Glomerular endothelial cell (primary cell): ENCODE measurements at regions not wholly inside any gene's neighbourhood (a gene's known extent, or its start where the extent isn't known, plus 50 kb on each side); places are given as distances from the start of the nearest gene placed in this dataset.

Experiments used
- DNase-seq: peaks from one replicate; pipeline ENCODE4 v3.0.0-alpha.2; 2011; ENCODE audit warnings: low read depth, low spot score; ENCODE audit errors: extremely low read depth

DNA sequence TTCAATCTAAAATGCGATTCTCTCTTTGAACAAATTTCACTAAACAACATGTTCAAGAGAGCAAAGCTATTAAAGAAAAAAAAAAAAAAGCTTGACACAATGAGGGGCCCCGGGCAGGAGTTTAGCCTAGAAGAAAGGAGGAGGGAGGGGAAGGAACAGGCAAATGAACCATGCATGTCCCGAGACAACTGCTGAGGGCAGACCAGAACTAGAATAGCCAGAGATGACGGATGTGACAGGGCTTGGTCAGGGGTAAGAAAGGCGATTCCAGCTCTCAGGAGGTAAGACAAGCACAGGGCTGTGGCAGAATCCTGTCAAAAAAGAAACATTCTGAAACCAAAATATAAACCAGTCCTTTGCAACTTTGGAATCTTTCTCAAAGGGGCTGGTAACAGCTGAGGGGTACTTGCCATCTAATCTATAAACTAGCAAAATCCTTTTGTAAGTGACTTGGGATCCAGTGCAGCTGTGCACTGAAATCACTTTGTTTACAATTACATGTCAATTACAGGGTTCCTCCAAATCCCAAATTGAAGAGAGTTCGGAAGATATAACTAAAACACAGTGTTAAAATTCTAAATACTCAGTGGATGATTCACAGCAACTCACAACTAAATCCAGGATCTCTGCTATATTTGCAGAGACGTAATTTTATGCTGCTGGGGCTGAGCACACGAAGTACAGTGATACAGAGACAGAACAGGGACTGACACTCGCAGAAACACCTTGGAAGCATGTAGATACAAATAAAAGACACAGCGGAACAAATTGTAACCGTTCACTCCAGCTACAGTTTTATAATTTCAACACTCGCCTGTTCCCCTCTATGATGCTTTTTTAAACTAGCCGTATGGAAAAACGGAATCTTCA lies 567.4 kb upstream of the ZFHX3 start:
- no peak for DNase-seq

DNA sequence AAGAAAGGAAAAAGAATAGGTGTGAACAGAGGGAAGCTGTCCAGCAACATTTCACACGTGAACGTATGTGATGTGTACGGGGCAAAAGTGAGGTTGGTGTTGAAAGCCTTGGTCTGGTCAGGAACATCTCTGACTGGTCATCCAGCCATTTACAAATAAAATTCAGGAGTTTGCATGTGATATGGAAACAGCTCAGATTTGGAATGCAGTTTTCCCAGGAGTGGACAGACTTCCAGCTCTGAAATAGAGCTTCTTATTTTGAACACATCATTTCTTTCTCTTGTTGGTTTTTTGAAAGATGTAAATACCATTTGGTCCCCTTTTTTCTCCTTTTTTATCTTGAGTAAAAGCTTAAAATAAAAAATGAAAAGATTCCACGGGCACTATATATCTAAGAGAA lies 566.2 kb upstream of the ZFHX3 start:
- no peak for DNase-seq

DNA sequence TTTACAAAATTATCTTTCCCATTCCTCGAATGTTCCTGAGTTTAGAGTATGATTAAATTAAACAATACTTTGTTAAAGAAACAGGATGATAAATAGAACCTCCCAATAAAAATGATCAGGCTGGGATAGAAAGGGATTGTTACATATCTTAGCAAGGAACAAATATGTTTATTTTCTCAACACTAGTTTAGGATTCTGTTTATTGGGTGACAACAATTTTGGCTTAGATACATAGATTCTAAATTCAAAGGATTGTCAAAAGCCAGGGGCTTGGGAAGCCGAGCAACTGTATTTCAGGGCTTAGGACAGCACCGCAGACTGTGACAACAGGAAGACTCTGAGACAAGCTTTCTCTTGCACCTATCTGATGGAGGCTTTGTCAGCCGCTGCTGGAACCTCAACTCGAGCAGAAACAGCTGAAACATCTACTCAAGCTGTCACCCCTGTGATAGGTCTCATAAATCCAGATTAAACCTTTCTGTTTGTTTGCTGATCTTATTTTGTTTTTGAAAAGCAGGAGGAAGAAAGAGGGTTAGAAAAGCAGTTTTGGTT lies 562.8 kb upstream of the ZFHX3 start:
- no peak for DNase-seq

- no peak for DNase-seq
Measured at GRCh38 chr16:73610160-73610559, 562.2 kb upstream of the ZFHX3 start.

- DNase-seq, result no peak
Measured at GRCh38 chr16:73608911-73609310, 561.0 kb upstream of the ZFHX3 start.

DNA sequence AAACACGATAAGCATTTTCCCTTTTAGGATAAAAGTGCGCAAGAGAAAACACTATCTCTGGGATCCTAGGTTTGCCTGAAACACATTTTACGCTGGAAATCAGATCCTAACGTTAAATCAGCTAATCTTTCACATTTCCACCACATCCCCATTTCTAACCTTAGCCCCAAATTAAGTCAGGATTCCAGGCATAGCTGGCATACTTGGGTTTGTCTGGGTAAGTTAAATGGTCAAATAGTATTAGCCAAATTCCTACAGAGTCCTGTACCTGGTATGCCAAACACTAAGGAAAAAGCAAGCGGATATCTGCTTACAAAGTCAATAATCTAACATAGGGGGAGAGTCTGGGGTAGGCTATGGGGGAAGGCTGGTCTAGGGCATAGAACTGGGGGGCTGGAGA lies 557.4 kb upstream of the ZFHX3 start:
- no peak for DNase-seq

GRCh38 chr16:73601911-73602310 lies 554.0 kb upstream of the ZFHX3 start:
- no peak for DNase-seq

DNA sequence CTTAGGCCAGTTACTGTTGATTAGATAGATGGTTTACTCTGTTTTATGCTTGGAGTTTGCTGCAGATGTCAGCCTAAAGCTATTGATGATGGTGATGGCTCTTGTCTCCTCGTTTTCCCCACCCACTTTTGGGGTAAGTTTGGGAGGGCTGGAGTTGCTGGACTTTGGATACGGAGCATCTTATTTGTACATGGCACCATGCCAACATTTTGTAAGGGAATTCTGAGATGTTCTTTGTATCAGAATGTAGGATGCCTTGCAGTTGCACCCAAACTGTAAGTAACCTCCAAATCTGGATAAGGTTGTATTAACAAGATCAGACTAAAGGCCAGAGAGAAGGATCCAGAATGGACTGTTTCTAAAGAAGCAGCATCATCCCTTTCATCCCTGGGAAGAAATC lies 551.9 kb upstream of the ZFHX3 start:
- DNase-seq, result no peak

GRCh38 chr16:73599351-73599750 lies 551.4 kb upstream of the ZFHX3 start:
- no peak for DNase-seq

- DNase-seq, result no peak
Measured at GRCh38 chr16:73584157-73584556, 536.2 kb upstream of the ZFHX3 start.

GRCh38 chr16:73572135-73572828 lies 524.4 kb upstream of the ZFHX3 start:
- no peak for DNase-seq

DNA sequence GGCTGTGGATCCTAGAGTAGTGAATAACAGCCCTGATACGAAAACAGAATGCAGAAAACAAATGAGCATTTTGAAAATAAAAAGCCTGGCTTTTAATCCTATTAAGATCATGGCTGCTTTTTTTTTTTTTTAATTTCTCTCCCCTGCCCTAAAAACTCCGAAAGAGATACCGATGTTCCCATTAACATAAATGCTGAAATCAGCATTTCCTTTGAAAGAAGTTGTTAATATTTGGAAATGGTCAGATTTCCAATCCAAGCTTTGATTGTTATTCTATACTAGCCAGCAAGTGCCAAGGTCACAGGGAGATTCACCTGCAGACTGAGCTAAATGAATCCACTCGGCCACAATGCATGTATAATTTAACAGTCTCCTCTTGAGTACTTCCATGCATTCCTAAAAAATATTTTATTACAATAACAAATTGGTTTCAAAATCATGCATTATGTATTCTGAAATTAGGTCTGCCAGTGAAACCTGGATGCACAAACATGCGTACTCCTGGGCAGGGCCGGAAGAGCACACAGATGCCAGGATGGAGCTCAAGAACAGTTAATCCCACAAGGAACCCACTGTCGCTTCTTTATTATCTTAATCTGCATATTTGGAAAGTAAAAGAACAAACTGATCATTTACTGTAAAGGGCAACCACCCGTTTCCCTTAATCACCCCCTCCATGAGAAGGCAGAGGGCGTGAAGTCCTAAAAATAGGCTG lies 521.5 kb upstream of the ZFHX3 start:
- DNase-seq, result no peak

DNA sequence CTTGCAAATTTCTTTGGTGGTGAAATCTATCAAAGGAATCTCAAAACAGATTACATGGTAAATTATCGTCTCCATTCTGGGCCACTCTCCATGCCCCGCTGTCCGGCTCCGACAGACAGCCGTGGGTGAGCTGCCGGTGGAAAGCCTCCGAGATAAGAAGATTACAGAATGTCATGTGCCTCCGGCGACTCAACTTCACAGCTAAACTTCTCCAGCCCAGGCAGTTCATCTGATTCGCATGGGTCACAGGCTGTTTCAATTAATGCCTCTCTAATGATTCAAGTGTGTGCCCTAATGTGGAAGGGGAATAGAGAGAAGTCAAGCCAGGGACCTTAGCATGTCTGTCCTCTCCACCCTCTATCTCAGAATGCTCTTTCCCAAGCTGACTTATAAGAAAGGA lies 520.8 kb upstream of the ZFHX3 start:
- no peak for DNase-seq

- no peak for DNase-seq
Measured at GRCh38 chr16:73565925-73566324, 518.0 kb upstream of the ZFHX3 start.

- DNase-seq, result no peak
Measured at GRCh38 chr16:73565263-73565662, 517.3 kb upstream of the ZFHX3 start.

DNA sequence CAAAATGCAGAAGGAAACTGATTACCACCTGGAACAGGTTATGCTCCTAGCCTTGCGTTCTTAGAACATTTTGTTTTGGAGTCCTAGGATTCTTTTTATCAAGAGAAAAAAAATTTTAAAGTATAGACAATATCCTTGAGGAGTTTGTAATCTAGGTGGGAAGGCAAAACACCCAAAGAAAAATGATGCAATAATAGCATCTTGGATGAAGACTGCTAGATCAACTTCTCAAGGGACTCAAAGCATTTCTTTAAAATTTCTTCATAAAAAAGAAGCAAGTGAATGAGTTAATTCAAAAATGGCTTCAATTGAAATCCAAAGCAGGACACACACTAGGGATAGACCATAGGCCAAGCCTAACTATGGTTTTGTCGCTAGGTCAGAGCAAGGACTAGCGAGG lies 515.8 kb upstream of the ZFHX3 start:
- no peak for DNase-seq

GRCh38 chr16:73560497-73560896 lies 512.6 kb upstream of the ZFHX3 start:
- no peak for DNase-seq

DNA sequence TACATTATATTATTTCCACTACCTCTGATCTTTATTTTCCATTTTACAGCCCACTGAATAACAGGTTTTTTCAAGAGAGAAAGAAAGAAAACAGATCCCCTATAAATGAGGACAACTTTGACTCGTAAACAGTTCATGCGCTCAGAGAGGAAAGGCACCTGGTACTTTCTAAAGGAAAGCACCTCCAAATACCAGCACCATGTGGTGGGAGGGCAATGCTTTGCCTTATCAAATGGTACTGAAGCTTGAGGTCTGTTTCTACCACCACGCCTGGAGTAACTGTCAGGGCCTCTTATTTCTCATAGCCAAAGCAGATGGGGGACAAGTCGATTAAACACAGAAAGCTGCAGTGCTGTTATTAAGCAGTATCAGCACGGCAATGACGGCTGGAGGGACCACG lies 510.3 kb upstream of the ZFHX3 start:
- no peak for DNase-seq

- no peak for DNase-seq
Measured at GRCh38 chr16:73553941-73554660, 506.2 kb upstream of the ZFHX3 start.

- DNase-seq, result no peak
Measured at GRCh38 chr16:73549984-73550631, 502.2 kb upstream of the ZFHX3 start.
